Lower leg skin (tissue), 3 donors: ENCODE measurements at regions not wholly inside any gene's neighbourhood (a gene's known extent, or its start where the extent isn't known, plus 50 kb on each side); places are given as distances from the start of the nearest gene placed in this dataset.

ENCODE experiments used
- CTCF ChIP-seq, 3 donors: fragments of 450-650 bp; IDR thresholded peaks; one replicate each; pipeline ENCODE4 v1.5.1; 2016; ENCODE audit warnings: antibody characterized with exemption in 3 of 3, mild to moderate bottlenecking in 3 of 3, moderate library complexity in 2 of 3
- POLR2A ChIP-seq, 2 donors: fragments of 450-650 bp; IDR thresholded peaks; one replicate each; pipeline ENCODE4 v1.6.1; 2016 to 2017; ENCODE audit warnings: antibody characterized with exemption in 2 of 2, mild to moderate bottlenecking in 1 of 2, moderate library complexity in 1 of 2

- no peak for TF ChIP-seq CTCF (IDR thresholded peaks at IDR 0.05)
- no peak for TF ChIP-seq POLR2A (IDR thresholded peaks at IDR 0.05)
These were observed 70.1 kb downstream of the DNTTIP2 start for GRCh38 chr1:93808871-93809270.
